Endothelial cell of umbilical vein (primary cell): ENCODE measurements at regions not wholly inside any gene's neighbourhood (a gene's known extent, or its start where the extent isn't known, plus 50 kb on each side); places are given as distances from the start of the nearest gene placed in this dataset.

Source experiments
- BruUV-seq: library from RNA; stranded (reverse); fragments of 400-500 nt; replicated peaks from 2 replicates; lab custom pipeline; 2021; lab: Mats Ljungman, UMichigan
- CTCF ChIA-PET: fragments of 300-600, 350-600 bp; sonication (Branson Sonifier 250); formaldehyde crosslinking; loops from one replicate; lab custom pipeline; 2021; ENCODE audit warnings: antibody characterized with exemption, inconsistent platforms; lab: Charles Lee
- POLR2A ChIA-PET: fragments of 300-600, 350-600 bp; sonication (Branson Sonifier 250); formaldehyde crosslinking; loops from one replicate; lab custom pipeline; 2021; ENCODE audit warnings: antibody characterized with exemption, inconsistent platforms; lab: Charles Lee
- DNase-seq: peaks from one replicate; pipeline ENCODE4 v3.0.0-alpha.2; 2011; ENCODE audit warnings: low read depth, low spot score
- FAIRE-seq: peaks from 2 replicates; lab custom pipeline; 2011; peaks lifted over from hg19 to GRCh38; lab: Jason Lieb, UNC
- H2AFZ ChIP-seq: 2 replicates; pipeline ENCODE4 v1.6.0; 2012; ENCODE audit warnings: low read depth, low read length, control low read depth, inconsistent platforms
- H3K27ac ChIP-seq: 2 replicates; pipeline ENCODE4 v1.5.1; 2011; ENCODE audit warnings: low read depth, mild to moderate bottlenecking, control low read depth, low read length, moderate library complexity; ENCODE audit not compliant: insufficient read depth
- H3K27me3 ChIP-seq, 2 experiments: 2 replicates each; pipeline versions ENCODE4 v1.6.0 to v1.6.1; 2011; ENCODE audit warnings: low read length in 2 of 2, mixed read lengths in 1 of 2; ENCODE audit not compliant: control insufficient read depth in 2 of 2, insufficient read depth in 2 of 2
- H3K36me3 ChIP-seq, 2 experiments: 2 replicates in 1 of 2; 3 replicates in 1 of 2; pipeline ENCODE4 v1.5.1; 2011; ENCODE audit warnings: low read length in 2 of 2, mild to moderate bottlenecking in 1 of 2, moderate library complexity in 1 of 2; ENCODE audit not compliant: control insufficient read depth in 2 of 2, insufficient read depth in 2 of 2; ENCODE audit errors: extremely low read depth in 1 of 2
- H3K4me1 ChIP-seq: 3 replicates; pipeline ENCODE4 v1.5.1; 2011; ENCODE audit warnings: mild to moderate bottlenecking, low read length; ENCODE audit not compliant: control insufficient read depth, insufficient read depth; ENCODE audit errors: extremely low read depth
- H3K4me2 ChIP-seq: 2 replicates; pipeline ENCODE4 v1.6.1; 2011; ENCODE audit warnings: low read length, control low read depth, mixed read lengths; ENCODE audit not compliant: insufficient read depth
- H3K4me3 ChIP-seq, 3 experiments: fragments of 200-600 bp in 1 of 3; sonication (generic), shearing (Covaris generic) in 1 of 3; replicated peaks in 1 of 3; 2 replicates each; pipeline ENCODE4 v1.5.1; 2011 to 2016; ENCODE audit warnings: control low read depth in 3 of 3, low read length in 3 of 3, mild to moderate bottlenecking in 2 of 3, inconsistent platforms in 1 of 3, low read depth in 1 of 3, moderate library complexity in 1 of 3; ENCODE audit not compliant: insufficient read depth in 1 of 3
- H3K79me2 ChIP-seq: 2 replicates; pipeline ENCODE4 v1.6.0; 2012; ENCODE audit warnings: low read length, inconsistent platforms; ENCODE audit not compliant: control insufficient read depth, insufficient read depth
- H3K9ac ChIP-seq: replicated peaks from 2 replicates; pipeline ENCODE3; 2011; ENCODE audit warnings: low read length, control low read depth; ENCODE audit not compliant: insufficient read depth; ENCODE audit errors: extremely low read depth
- H3K9me1 ChIP-seq: replicated peaks from 3 replicates; pipeline ENCODE4 v1.6.0; 2011; ENCODE audit warnings: mild to moderate bottlenecking, low read length; ENCODE audit not compliant: control insufficient read depth, insufficient read depth; ENCODE audit errors: extremely low read depth
- H3K9me3 ChIP-seq: replicated peaks from 2 replicates; pipeline ENCODE4 v1.5.1; 2012; ENCODE audit warnings: low read length, inconsistent platforms; ENCODE audit not compliant: control insufficient read depth, insufficient read depth
- H4K20me1 ChIP-seq: replicated peaks from 2 replicates; pipeline ENCODE3; 2011; ENCODE audit warnings: mild to moderate bottlenecking, low read length; ENCODE audit not compliant: control insufficient read depth, insufficient read depth; ENCODE audit errors: extremely low read depth
- CTCF ChIP-seq, 2 donors: IDR thresholded peaks; 1 replicate in 1 of 2; 2 replicates in 1 of 2; pipeline ENCODE4 v1.5.1; 2011; ENCODE audit warnings: low read length in 2 of 2, mild to moderate bottlenecking in 2 of 2, moderate library complexity in 2 of 2, control low read depth in 1 of 2, inconsistent platforms in 1 of 2, low read depth in 1 of 2; ENCODE audit not compliant: insufficient read depth in 1 of 2; ENCODE audit errors: extremely low read depth in 1 of 2
- EZH2 ChIP-seq: IDR thresholded peaks from 2 replicates; pipeline ENCODE4 v1.6.1; 2012; ENCODE audit warnings: borderline replicate concordance, low read depth, mild to moderate bottlenecking, moderate library complexity, low read length, inconsistent platforms; ENCODE audit not compliant: severe bottlenecking
- FOS ChIP-seq: IDR thresholded peaks from 2 replicates; pipeline ENCODE4 v1.6.1; 2011; ENCODE audit warnings: mild to moderate bottlenecking, low read length, moderate library complexity, borderline replicate concordance; ENCODE audit not compliant: insufficient read depth
- GATA2 ChIP-seq: IDR thresholded peaks from 2 replicates; pipeline ENCODE4 v1.7.0; 2011; ENCODE audit warnings: low read depth, mild to moderate bottlenecking, moderate library complexity, mixed read lengths, low read length; ENCODE audit not compliant: insufficient read length, insufficient read depth
- JUN ChIP-seq: IDR thresholded peaks from 2 replicates; pipeline ENCODE4 v1.6.1; 2011; ENCODE audit warnings: borderline replicate concordance, low read depth; ENCODE audit not compliant: insufficient read length, insufficient read depth
- MAX ChIP-seq: IDR thresholded peaks from 2 replicates; pipeline ENCODE4 v1.6.1; 2011; ENCODE audit not compliant: insufficient read depth, insufficient read length
- MYC ChIP-seq: IDR thresholded peaks from one replicate; pipeline ENCODE4 v1.6.1; 2011; ENCODE audit warnings: mild to moderate bottlenecking, low read depth, low read length
- POLR2A ChIP-seq: IDR thresholded peaks from 2 replicates; pipeline ENCODE4 v1.6.1; 2012; ENCODE audit warnings: low read depth, mild to moderate bottlenecking, control low read depth, low read length
- POLR2AphosphoS5 ChIP-seq: IDR thresholded peaks from 2 replicates; pipeline ENCODE4 v1.6.1; 2012; ENCODE audit warnings: low read depth, mild to moderate bottlenecking, control low read depth, low read length, moderate library complexity; ENCODE audit not compliant: insufficient read depth
- dilution Hi-C: fragments of 300-500 bp; cut with MboI; formaldehyde crosslinking; loops from one replicate; pipeline ENCODE4 v1.15.0; 2019; ENCODE audit warnings: low sequenced_read_pairs; ENCODE audit not compliant: extremely low pct_ligation_motif_present
- intact Hi-C: fragments of 100-400 bp; cut with micrococcal nuclease; formaldehyde crosslinking; loops from one replicate; pipeline ENCODE4 v1.10.0; 2022

- Histone ChIP-seq H3K9me3 (no peaks in the 10 kb centered on the region), H3K27ac (no peak overlapping the region), H3K4me2 (no peak overlapping the region), H3K4me1 (peaks cover 9% of the 10 kb centered on the region), H4K20me1 (no peaks in the 10 kb centered on the region), H3K27me3 (no peaks in the 10 kb centered on the region), H3K9me1 (no peaks in the 10 kb centered on the region), H2AFZ (no peak overlapping the region), H3K36me3 (no peaks in the 10 kb centered on the region), H3K9ac (no peak overlapping the region), H3K79me2 (no peaks in the 10 kb centered on the region), H3K4me3 (no peak overlapping the region)
- BruUV-seq, result no TSS peak
- dilution Hi-C loops (no loop called here), intact Hi-C loops (no loop called here)
- FAIRE-seq, result peak; percentile 66
- ChIA-PET CTCF (no interaction called here), POLR2A (no interaction called here)
- peak; percentile 4 for DNase-seq
- peak; percentile 49 for TF ChIP-seq FOS
- no peak for TF ChIP-seq JUN
- TF ChIP-seq GATA2, result peak; percentile 67
- TF ChIP-seq EZH2, result no peak
- TF ChIP-seq CTCF (IDR thresholded peaks at IDR 0.05; ENCODE audit: extremely low read depth in 1 of 2, insufficient read depth in 1 of 2, low read depth in 1 of 2, low read length in 2 of 2), result no peak
- no peak for TF ChIP-seq MYC
- TF ChIP-seq POLR2AphosphoS5, result no peak
- no peak for TF ChIP-seq POLR2A
- TF ChIP-seq MAX, result no peak
Measured at GRCh38 chr3:134104031-134104430, 74.3 kb upstream of the SLCO2A1 start.
